DOHH2 (cell line): ENCODE measurements at regions not wholly inside any gene's neighbourhood (a gene's known extent, or its start where the extent isn't known, plus 50 kb on each side); places are given as distances from the start of the nearest gene placed in this dataset.

Experiments
- H3F3A ChIP-seq: fragments of 200-600 bp; sonication (generic), shearing (Covaris generic); 2 replicates; pipeline ENCODE4 v1.6.0; 2016; ENCODE audit warnings: antibody characterized with exemption, mild to moderate bottlenecking; ENCODE audit not compliant: control insufficient read depth, insufficient read depth
- H3K27ac ChIP-seq: fragments of 200-600 bp; sonication (generic); 2 replicates; pipeline ENCODE4 v1.5.1; 2014; ENCODE audit warnings: low read depth, mild to moderate bottlenecking, low read length, moderate library complexity
- H3K27me3 ChIP-seq: fragments of 200-600 bp; sonication (generic); 2 replicates; pipeline ENCODE4 v1.6.1; 2014; ENCODE audit warnings: mild to moderate bottlenecking, low read length, mixed read lengths; ENCODE audit not compliant: control insufficient read depth
- H3K36me3 ChIP-seq: fragments of 200-600 bp; sonication (generic); 2 replicates; pipeline ENCODE4 v1.6.1; 2014; ENCODE audit warnings: mild to moderate bottlenecking, low read length, moderate library complexity, mixed read lengths; ENCODE audit not compliant: control insufficient read depth
- H3K4me1 ChIP-seq: fragments of 200-600 bp; sonication (generic); 2 replicates; pipeline ENCODE4 v1.6.1; 2014; ENCODE audit warnings: mild to moderate bottlenecking, low read length, mixed read lengths; ENCODE audit not compliant: control insufficient read depth
- H3K4me2 ChIP-seq: fragments of 200-600 bp; sonication (generic); 2 replicates; pipeline ENCODE4 v1.6.0; 2014; ENCODE audit warnings: mild to moderate bottlenecking, low read length, moderate library complexity
- H3K4me3 ChIP-seq: fragments of 200-600 bp; sonication (generic); 2 replicates; pipeline ENCODE4 v1.5.1; 2014; ENCODE audit warnings: mild to moderate bottlenecking, low read length, mixed read lengths
- H3K79me2 ChIP-seq: fragments of 200-600 bp; sonication (generic); 2 replicates; pipeline ENCODE4 v1.6.1; 2014; ENCODE audit warnings: mild to moderate bottlenecking, low read length, mixed read lengths; ENCODE audit not compliant: control insufficient read depth
- H3K9me2 ChIP-seq: fragments of 200-600 bp; sonication (generic); replicated peaks from 2 replicates; pipeline ENCODE4 v1.6.1; 2014; ENCODE audit warnings: mild to moderate bottlenecking, low read length, mixed read lengths; ENCODE audit not compliant: control insufficient read depth
- H3K9me3 ChIP-seq: fragments of 200-600 bp; sonication (generic); 2 replicates; pipeline ENCODE4 v1.6.1; 2014; ENCODE audit warnings: antibody characterized with exemption, low read length, mixed read lengths; ENCODE audit not compliant: control insufficient read depth, insufficient read depth
- H4K20me1 ChIP-seq: fragments of 200-600 bp; sonication (generic); 2 replicates; pipeline ENCODE4 v1.6.0; 2014; ENCODE audit warnings: low read depth, mild to moderate bottlenecking, antibody characterized with exemption, low read length, moderate library complexity; ENCODE audit not compliant: control insufficient read depth, insufficient read depth
- CTCF ChIP-seq: fragments of 200-600 bp; sonication (generic); IDR thresholded peaks from one replicate; pipeline ENCODE4 v1.5.1; 2014; ENCODE audit warnings: antibody characterized with exemption, mild to moderate bottlenecking, low read depth, low read length; ENCODE audit not compliant: poor library complexity, severe bottlenecking
- EZH2phosphoT487 ChIP-seq: fragments of 200-600 bp; sonication (generic); IDR thresholded peaks from 2 replicates; pipeline ENCODE4 v1.6.1; 2017; ENCODE audit warnings: borderline replicate concordance, mild to moderate bottlenecking, antibody characterized with exemption, low read length, moderate library complexity, mixed read lengths

DNA sequence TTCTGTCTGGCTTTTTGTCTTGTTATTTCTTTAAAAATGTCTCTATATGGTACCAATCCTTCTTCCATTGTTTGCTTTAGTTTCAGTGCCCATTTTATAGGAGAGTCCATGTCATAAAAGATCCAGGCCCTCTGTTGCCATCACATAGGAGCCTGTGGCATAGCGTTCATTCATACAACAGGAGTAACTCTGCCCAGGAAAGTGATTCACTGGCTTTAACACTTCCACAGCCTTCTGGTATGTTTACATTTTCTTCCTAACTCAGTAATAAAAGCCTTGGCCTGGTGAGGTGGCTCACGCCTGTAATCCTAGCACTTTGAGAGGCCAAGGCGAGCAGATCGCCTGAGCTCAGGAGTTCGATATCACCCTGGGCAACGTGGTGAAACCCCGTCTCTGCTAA is 519.3 kb upstream of the PTGER4 start:
- Histone ChIP-seq H3F3A (no peaks in the 10 kb centered on the region), H3K9me3 (no peaks in the 10 kb centered on the region), H3K27ac (no peak overlapping the region), H3K4me3 (no peak overlapping the region), H3K79me2 (no peaks in the 10 kb centered on the region), H4K20me1 (no peaks in the 10 kb centered on the region), H3K4me1 (no peaks in the 10 kb centered on the region), H3K9me2 (no peaks in the 10 kb centered on the region), H3K27me3 (no peaks in the 10 kb centered on the region), H3K36me3 (no peaks in the 10 kb centered on the region), H3K4me2 (no peak overlapping the region)
- TF ChIP-seq CTCF: no peak
- no peak for TF ChIP-seq EZH2phosphoT487

- H3K4me1 ChIP-seq: no peaks in the 10 kb centered on the region
- no peak overlapping the region for H3K4me2 ChIP-seq
- H3K9me2 ChIP-seq: no peaks in the 10 kb centered on the region
- TF ChIP-seq EZH2phosphoT487: no peak
- TF ChIP-seq CTCF: no peak
- H3K4me3 ChIP-seq: no peak overlapping the region
- no peaks in the 10 kb centered on the region for H3K27me3 ChIP-seq
- no peaks in the 10 kb centered on the region for H4K20me1 ChIP-seq
- H3K36me3 ChIP-seq: no peaks in the 10 kb centered on the region
- no peaks in the 10 kb centered on the region for H3K79me2 ChIP-seq
- H3F3A ChIP-seq: no peaks in the 10 kb centered on the region
- H3K27ac ChIP-seq: no peak overlapping the region
- H3K9me3 ChIP-seq: no peaks in the 10 kb centered on the region
Measured at GRCh38 chr5:40154194-40154593, 525.5 kb upstream of the PTGER4 start.

DNA sequence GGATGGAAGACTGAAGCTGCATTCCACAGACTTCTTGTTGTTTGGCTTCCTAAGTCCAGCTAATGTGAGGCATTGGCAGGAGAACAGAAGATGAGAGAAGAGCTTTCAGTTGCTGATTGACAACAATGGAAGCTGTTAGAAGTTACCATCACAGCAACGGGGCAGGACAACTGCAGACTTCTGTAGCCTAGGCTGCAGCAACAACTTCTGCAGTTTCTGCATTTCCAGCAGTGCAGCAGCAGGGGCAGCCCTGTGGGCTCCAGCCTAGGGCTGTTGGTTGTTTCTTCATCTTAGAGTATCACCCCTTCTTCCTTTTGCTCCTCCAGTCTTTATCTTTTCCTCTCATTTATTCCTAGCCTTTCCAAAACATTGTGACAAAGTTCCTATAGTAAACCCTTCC is 528.8 kb upstream of the PTGER4 start:
- H3K4me1 ChIP-seq: no peaks in the 10 kb centered on the region
- H3K4me2 ChIP-seq: no peak overlapping the region
- H3K79me2 ChIP-seq: no peaks in the 10 kb centered on the region
- H3F3A ChIP-seq: no peaks in the 10 kb centered on the region
- no peaks in the 10 kb centered on the region for H3K9me3 ChIP-seq
- H3K9me2 ChIP-seq: no peaks in the 10 kb centered on the region
- no peaks in the 10 kb centered on the region for H4K20me1 ChIP-seq
- no peaks in the 10 kb centered on the region for H3K36me3 ChIP-seq
- TF ChIP-seq EZH2phosphoT487: no peak
- TF ChIP-seq CTCF: no peak
- H3K27ac ChIP-seq: no peak overlapping the region
- H3K27me3 ChIP-seq: no peaks in the 10 kb centered on the region
- H3K4me3 ChIP-seq: no peak overlapping the region

DNA sequence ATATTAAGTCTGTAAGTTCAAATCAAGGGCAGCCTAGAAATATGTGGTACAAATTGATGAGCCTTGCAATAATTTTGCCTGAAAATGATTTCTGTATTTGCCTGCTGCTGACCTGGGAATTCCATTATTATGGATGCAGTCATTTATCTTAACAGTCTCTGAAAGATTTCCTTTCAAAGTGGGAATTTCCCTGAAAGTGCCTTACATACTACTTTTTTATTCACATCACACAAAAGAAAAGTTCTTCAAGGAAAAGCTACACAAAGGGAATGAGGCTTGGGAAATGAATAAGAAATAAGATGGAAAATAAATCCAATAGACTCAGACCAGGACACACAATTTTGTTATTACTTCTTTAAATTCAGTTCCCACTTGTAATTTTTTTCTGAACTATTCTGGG is 537.8 kb upstream of the PTGER4 start:
- Histone ChIP-seq H3K27me3 (no peaks in the 10 kb centered on the region), H3K27ac (no peak overlapping the region), H3K4me2 (no peak overlapping the region), H3K4me3 (no peak overlapping the region), H3K9me2 (no peaks in the 10 kb centered on the region), H3F3A (no peaks in the 10 kb centered on the region), H3K36me3 (no peaks in the 10 kb centered on the region), H3K79me2 (no peaks in the 10 kb centered on the region), H3K4me1 (no peaks in the 10 kb centered on the region), H4K20me1 (no peaks in the 10 kb centered on the region), H3K9me3 (no peaks in the 10 kb centered on the region)
- TF ChIP-seq EZH2phosphoT487 (no peak), CTCF (no peak)
